ENCODE measurements at regions not wholly inside any gene's neighbourhood (a gene's known extent, or its start where the extent isn't known, plus 50 kb on each side); places are given as distances from the start of the nearest gene placed in this dataset.
"Not testable (repeated sequence)": the region's sequence is repeated elsewhere in the genome, so short reads cannot be mapped to it uniquely, and the experiment has no call there.

GRCh38 chr9:26219961-26220360 lies 541.7 kb upstream of the TUSC1 start:
- H3K27me3 ChIP-seq (ENCODE audit: control insufficient read depth in 3 of 3, insufficient read depth in 3 of 3, low read length in 2 of 3) = no peaks in the 10 kb centered on the region
- 82% methylated on average over 9 of the region's 9 CpGs for WGBS, 2 donors
- no peak for ATAC-seq (ENCODE audit: insufficient read depth, low FRiP score)

GRCh38 chr9:26216702-26217101 lies 538.5 kb upstream of the TUSC1 start:
- Histone ChIP-seq H3K9me3 (ENCODE audit: control insufficient read depth in 4 of 4, insufficient read depth in 3 of 4, low read length in 3 of 4) (peaks cover 0 to 1% (median 0%) of the 10 kb centered on the region in 4 donors), H3K9ac (ENCODE audit: insufficient read depth in 1 of 2, low read length in 2 of 2) (no peak overlapping the region), H3K4me1 (ENCODE audit: control insufficient read depth in 5 of 5, insufficient read depth in 5 of 5, low read length in 5 of 5) (no peaks in the 10 kb centered on the region), H3K27ac (ENCODE audit: low read depth in 1 of 2, low read length in 1 of 2) (no peak overlapping the region), H3K36me3 (ENCODE audit: control insufficient read depth in 4 of 4, insufficient read depth in 4 of 4, low read length in 4 of 4) (no peaks in the 10 kb centered on the region), H3K27me3 (ENCODE audit: control insufficient read depth in 3 of 3, insufficient read depth in 3 of 3, low read length in 2 of 3) (no peaks in the 10 kb centered on the region), H3K4me3 (no peak overlapping the region)
- DNase-seq (no peak), ATAC-seq (ENCODE audit: insufficient read depth, low FRiP score) (no peak)
- TF ChIP-seq CTCF (IDR thresholded peaks at IDR 0.05; ENCODE audit: control extremely low read depth, extremely low read depth) = no peak
- 76 to 80% methylated on average over 1 of the region's 1 CpG for WGBS, 2 donors

More at GRCh38 chr9:26219961-26220360, 541.7 kb upstream of the TUSC1 start:
- TF ChIP-seq CTCF (IDR thresholded peaks at IDR 0.05; ENCODE audit: control extremely low read depth, extremely low read depth) = no peak
- Histone ChIP-seq H3K9ac (ENCODE audit: insufficient read depth in 1 of 2, low read length in 2 of 2) (no peak overlapping the region), H3K9me3 (ENCODE audit: control insufficient read depth in 4 of 4, insufficient read depth in 3 of 4, low read length in 3 of 4) (peaks cover 0 to 1% (median 0%) of the 10 kb centered on the region in 4 donors), H3K4me1 (ENCODE audit: control insufficient read depth in 5 of 5, insufficient read depth in 5 of 5, low read length in 5 of 5) (no peaks in the 10 kb centered on the region), H3K36me3 (ENCODE audit: control insufficient read depth in 4 of 4, insufficient read depth in 4 of 4, low read length in 4 of 4) (no peaks in the 10 kb centered on the region), H3K27ac (ENCODE audit: low read depth in 1 of 2, low read length in 1 of 2) (no peak overlapping the region), H3K4me3 (no peak overlapping the region)
- no peak for DNase-seq

- H3K9me3 ChIP-seq (ENCODE audit: control insufficient read depth in 4 of 4, insufficient read depth in 3 of 4, low read length in 3 of 4); H3K27me3 ChIP-seq (ENCODE audit: control insufficient read depth in 3 of 3, insufficient read depth in 3 of 3, low read length in 2 of 3); DNase-seq; H3K9ac ChIP-seq (ENCODE audit: insufficient read depth in 1 of 2, low read length in 2 of 2); H3K27ac ChIP-seq (ENCODE audit: low read depth in 1 of 2, low read length in 1 of 2); H3K4me3 ChIP-seq; H3K4me1 ChIP-seq (ENCODE audit: control insufficient read depth in 5 of 5, insufficient read depth in 5 of 5, low read length in 5 of 5); H3K36me3 ChIP-seq (ENCODE audit: control insufficient read depth in 4 of 4, insufficient read depth in 4 of 4, low read length in 4 of 4); ATAC-seq (ENCODE audit: insufficient read depth, low FRiP score): not testable (repeated sequence)
- 93 to 96% methylated on average over 55 to 61 of the region's 61 CpGs for WGBS, 2 donors
Measured at GRCh38 chr9:26214713-26215444, 536.6 kb upstream of the TUSC1 start.

- 50 to 64% methylated on average over 6 of the region's 6 CpGs for WGBS, 2 donors
- DNase-seq (no peak), ATAC-seq (ENCODE audit: insufficient read depth, low FRiP score) (no peak)
- H3K9ac ChIP-seq (ENCODE audit: insufficient read depth in 1 of 2, low read length in 2 of 2) = no peak overlapping the region
- H3K27me3 ChIP-seq (ENCODE audit: control insufficient read depth in 3 of 3, insufficient read depth in 3 of 3, low read length in 2 of 3) = no peaks in the 10 kb centered on the region
- no peaks in the 10 kb centered on the region for H3K9me3 ChIP-seq (ENCODE audit: control insufficient read depth in 4 of 4, insufficient read depth in 3 of 4, low read length in 3 of 4)
- H3K27ac ChIP-seq (ENCODE audit: low read depth in 1 of 2, low read length in 1 of 2) = no peak overlapping the region
- TF ChIP-seq CTCF (IDR thresholded peaks at IDR 0.05; ENCODE audit: control extremely low read depth, extremely low read depth) = no peak
- no peak overlapping the region for H3K4me3 ChIP-seq
- H3K4me1 ChIP-seq (ENCODE audit: control insufficient read depth in 5 of 5, insufficient read depth in 5 of 5, low read length in 5 of 5) = peaks cover 0 to 10% (median 0%) of the 10 kb centered on the region in 5 donors
- no peaks in the 10 kb centered on the region for H3K36me3 ChIP-seq (ENCODE audit: control insufficient read depth in 4 of 4, insufficient read depth in 4 of 4, low read length in 4 of 4)
Measured at GRCh38 chr9:26210338-26210851, 532.2 kb upstream of the TUSC1 start.

Data from lung (tissue), 11 donors.